Fibroblast of skin of scalp (primary cell): ENCODE measurements at regions not wholly inside any gene's neighbourhood (a gene's known extent, or its start where the extent isn't known, plus 50 kb on each side); places are given as distances from the start of the nearest gene placed in this dataset.
A peak's percentile ranks its signal among the peaks of the same experiment; 100 is the strongest.
"Not testable (repeated sequence)": the region's sequence is repeated elsewhere in the genome, so short reads cannot be mapped to it uniquely, and the experiment has no call there.

Experiments
- DNase-seq: peaks from one replicate; pipeline ENCODE4 v3.0.0-alpha.2; 2013

DNA sequence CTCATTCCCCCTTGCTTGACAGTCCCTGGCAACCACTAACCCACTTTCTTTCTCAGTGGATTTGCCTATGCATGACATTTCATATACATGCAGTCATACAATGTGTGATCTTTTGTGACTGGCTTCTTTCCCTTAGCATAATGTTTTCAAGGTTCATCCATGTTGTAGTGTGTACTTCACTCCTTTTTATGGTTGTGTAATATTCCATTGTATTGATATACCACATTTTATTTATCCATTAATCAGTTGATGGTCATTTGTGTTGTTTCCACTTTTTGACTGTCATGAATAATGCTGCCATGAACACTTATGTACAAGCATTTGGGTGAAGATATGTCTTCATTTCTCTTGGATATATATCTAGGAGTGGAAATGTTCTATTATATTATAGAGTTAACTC is 127.7 kb upstream of the GRIK3 start:
- DNase-seq: no peak

- DNase-seq: no peak
Measured at GRCh38 chr1:37166005-37166404, 131.7 kb upstream of the GRIK3 start.

GRCh38 chr1:37167479-37167878 is 133.2 kb upstream of the GRIK3 start:
- DNase-seq: no peak

DNA sequence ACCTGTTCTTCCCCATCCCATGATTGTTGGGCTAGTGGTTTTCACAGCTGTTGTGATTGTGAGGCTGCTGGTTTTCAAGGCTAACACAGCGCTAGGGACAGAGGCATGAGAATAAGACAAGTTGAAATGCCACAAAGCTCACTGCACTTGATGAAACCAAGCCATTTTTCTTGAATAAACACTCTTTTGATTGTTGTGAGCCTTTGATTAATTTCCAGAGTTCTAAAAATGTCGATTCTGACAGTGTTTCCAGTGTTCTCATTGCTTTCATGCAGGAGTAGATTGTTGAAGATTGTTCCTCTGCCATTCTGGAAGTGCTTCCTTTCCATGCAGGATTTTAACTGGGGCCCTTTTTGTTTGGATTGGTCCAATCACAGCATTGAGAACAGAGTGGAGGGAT is 134.9 kb upstream of the GRIK3 start:
- DNase-seq: no peak

DNA sequence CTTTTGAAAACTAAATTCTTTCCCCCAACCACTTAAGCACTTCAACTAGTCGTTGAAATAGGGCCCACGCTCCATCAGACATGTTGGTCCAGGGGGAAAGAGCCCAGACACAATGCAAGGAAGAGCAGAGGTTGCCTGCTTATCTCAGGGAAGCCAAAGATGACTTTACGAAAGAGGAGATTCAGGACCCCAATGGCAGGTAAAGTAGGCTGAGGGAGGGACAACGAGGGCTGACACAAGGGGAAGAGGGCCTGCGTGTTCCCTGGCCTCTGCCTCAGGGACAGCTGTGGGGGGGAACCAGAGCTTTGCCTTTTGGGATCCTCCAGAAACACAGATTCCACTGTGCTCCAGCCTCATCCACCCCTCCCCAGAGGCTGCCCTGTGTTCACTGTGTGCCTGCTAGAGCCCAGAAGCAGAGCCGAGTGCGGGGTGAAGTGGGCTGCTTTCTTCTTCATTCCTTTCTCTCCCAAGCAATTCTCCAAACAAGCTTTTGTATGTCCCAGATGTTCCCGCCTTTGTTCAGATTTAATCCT is 135.5 kb upstream of the GRIK3 start:
- no peak for DNase-seq

GRCh38 chr1:37171691-37172090 is 137.4 kb upstream of the GRIK3 start:
- DNase-seq: no peak

DNA sequence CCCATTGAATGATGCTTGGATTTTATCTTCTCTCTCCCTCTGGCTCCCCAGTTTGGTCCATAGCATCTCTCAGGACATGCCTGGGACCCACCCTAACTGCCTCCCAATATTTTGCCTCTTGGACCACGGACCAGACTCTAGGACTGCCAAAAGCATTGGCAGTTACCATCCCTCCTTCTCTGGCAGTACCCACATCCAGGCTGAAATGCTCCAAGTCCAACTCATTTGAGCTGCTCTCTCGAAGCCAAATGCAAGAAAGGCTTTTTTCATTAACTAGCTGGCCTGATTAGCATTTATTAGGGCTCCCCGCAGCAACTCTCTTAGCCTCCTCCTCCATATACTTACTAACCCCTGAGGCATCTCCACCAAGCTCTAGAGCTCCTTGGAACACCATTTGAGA is 140.0 kb upstream of the GRIK3 start:
- DNase-seq: no peak

DNA sequence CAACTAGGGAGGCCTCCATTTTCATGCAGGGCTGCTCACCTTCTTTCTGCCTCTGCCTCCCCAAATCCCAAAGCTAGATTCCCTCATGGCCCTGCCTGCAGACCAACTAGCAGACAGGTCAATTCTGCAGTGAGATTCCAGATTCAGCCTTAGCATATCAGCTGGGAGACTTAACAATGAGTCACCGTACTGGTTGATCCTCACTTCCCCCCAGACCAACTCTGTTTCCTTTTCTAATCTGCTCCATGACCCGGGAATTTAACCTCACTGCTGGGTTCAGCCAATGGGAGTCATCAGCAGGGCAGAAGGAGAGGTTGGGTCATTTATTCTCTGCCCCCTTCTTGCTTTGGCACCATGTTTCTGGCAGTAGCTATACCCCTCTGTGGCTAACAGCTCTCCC is 140.6 kb upstream of the GRIK3 start:
- no peak for DNase-seq

DNA sequence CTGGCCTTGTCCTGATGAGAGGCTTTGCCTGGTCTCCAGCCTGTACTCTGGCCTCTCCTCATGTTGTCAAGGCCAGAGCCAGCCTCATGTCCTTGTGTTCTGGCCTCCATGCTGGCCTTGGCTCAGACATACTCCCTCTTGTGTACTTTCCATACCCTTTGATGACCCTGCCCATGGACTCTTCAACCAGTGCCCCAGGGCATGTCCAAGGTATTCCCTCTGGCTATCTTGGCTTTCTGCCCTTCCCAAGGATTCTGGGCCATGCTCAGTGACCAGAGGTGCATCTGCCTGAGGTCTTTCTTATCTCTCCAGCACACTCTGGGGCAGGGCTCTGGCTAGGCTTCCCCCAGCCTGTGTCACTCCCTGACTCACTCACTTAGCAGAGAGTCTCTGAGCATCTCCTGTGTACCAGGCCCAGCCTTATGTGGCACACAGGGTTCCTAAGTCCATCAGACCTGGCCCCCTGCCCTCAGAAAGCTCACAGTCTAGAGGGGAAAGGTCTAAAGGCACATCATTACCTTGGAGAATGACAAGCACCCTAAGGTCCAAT is 141.4 kb upstream of the GRIK3 start:
- DNase-seq: no peak

- no peak for DNase-seq
Measured at GRCh38 chr1:37176269-37176668, 142.0 kb upstream of the GRIK3 start.

DNA sequence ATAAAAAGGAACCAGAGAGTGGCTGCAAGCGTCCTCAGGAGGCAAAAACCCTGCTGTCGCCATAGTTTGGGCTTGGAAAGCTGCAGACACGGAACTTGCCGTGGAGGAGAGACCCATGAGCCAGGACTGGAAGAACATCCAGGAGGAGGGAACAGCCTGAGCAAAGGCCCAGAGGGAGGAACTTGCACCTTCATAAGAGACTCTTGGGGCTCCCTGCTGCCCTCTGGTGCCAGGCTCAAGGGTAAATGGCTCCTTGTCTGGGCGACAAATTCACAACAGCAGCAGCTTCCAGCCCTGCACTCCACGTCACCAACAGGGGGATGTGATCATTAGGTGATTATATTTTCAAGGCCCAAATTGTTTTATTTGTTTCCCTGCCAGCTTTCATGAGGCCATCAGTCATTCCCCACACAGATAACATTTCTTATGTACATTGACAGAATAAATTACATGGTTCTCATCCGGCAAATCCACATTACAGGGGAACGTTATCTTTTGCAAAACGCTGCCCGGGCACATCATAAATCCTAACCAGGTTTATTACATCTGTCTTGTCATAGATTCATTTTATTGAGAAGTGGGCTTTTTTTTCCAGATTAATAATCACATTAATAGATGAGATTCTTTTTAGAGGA is 143.0 kb upstream of the GRIK3 start:
- DNase-seq: peak; percentile 18

DNA sequence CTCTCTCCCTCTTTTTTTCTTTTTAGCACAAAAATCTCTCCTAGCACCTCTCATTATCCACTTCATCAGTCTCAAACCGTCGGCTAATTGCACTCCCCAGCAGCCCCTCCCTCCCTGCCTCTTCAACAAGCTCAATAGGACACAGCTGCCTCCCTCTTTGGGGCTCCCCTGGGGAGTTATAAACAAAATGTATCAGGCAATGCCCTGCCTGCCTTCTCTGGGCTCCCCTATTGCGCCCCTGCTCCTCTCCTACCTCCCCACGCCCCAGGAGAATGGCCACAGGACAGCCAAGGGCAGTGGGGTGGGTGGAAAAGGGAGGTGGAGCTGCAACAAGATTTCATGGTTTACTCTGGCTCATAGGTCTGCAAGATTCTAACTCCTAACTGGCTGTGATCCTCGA is 147.1 kb upstream of the GRIK3 start:
- no peak for DNase-seq

GRCh38 chr1:37184789-37185188 is 150.5 kb upstream of the GRIK3 start:
- DNase-seq: no peak

DNA sequence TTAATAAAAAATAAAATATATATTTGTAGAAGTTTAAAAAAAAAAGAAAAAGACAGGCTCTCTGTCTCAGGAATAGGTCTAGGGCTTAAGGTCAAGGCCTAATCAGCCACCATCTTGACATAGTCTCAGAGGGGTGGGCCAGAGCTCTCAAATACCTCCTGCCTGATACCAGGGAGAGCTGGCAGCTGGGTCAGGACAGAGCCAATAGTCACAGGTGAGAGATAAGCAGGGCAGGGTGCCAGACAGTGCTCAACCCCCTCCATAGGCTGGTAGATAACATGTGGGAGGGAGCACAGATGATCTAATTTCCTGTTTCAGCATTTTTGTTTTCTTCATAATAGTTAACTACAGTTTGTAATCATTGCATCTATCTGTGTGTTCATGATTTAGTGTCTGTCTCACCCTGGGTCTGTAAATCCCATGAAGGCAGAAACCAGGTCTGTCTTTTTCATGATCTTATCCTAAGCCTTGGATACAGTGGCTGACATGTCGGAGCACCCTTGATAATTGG is 152.0 kb upstream of the GRIK3 start:
- no peak for DNase-seq

GRCh38 chr1:37189111-37189510 is 154.8 kb upstream of the GRIK3 start:
- no peak for DNase-seq

- DNase-seq: no peak
Measured at GRCh38 chr1:37197411-37197810, 163.1 kb upstream of the GRIK3 start.

DNA sequence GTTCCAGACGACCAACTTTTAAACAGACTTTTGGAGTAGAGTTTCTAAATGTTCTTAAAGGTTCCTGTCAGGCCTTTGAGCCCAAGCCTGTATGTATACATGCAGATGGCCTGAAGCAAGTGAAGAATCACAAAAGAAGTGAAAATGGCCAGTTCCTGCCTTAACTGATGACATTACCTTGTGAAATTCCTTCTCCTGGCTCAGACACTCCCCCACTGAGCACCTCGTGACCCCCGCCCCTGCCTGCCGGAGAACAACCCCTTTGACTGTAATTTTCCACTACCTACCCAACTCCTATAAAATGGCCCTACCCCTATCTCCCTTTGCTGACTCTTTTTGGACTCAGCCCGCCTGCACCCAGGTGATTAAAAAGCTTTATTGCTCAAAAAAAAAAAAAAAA is 180.0 kb upstream of the GRIK3 start:
- DNase-seq: not testable (repeated sequence)

DNA sequence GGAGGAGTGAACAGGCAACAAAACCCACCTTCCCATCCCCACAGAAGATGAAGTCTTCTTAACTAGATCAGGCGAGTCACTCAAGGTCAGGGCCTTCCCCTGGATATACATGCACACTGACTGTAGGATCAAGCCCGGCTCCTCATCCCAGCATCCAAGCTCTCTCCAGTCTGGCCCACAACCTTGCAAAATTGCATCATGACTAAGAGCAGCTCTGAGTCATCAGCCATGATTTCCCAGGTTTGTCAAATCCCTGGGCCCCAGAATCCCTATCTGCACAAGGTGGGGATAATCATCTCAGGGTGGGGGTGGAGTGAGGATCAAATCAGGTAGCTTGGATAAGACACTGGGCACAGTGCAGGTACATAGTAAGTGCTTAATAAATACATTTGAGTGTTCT is 199.3 kb upstream of the GRIK3 start:
- DNase-seq: no peak

DNA sequence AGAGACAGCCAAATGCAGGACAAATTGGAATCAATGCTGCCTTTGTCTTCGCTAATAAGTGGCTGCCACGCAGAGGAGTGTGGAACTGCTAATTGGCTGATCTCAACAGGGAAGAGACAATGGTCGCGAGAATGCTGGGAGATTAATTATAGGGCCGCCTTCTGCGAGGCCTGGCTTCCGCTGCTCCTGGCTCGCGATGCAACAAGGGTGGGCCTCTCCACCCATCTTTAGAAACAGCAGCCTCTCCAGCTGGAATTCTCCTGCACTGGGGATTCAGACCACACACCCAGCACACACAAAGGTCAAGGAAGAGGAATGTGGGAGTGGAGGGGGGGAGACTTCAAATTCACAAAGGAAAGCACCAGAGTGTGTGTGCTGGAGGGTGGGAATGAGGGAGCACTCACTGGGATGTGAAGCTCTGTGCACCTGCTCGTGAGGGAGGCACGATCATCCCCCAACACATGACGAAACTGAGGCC is 200.7 kb upstream of the GRIK3 start:
- DNase-seq: no peak

DNA sequence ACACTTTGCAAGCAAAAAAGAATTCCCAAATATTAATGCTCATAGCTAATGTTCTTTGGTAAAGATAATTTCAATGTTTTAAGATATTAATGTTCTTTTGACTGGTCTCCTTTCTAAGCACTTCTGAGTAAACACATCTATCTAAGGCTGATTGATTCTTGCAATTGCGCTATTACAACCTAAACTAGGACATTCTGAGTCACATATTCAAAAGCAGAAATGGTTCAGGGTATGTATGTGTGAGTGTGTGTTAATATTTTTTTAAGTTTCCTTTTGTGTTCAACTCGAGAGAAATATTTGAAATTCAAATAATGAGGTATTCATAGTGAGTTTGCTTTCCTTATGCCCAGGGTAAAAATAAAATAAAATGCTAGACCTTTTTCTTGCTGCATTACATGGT is 203.6 kb upstream of the GRIK3 start:
- DNase-seq: no peak

GRCh38 chr1:37238364-37239224 is 204.3 kb upstream of the GRIK3 start:
- DNase-seq: no peak

DNA sequence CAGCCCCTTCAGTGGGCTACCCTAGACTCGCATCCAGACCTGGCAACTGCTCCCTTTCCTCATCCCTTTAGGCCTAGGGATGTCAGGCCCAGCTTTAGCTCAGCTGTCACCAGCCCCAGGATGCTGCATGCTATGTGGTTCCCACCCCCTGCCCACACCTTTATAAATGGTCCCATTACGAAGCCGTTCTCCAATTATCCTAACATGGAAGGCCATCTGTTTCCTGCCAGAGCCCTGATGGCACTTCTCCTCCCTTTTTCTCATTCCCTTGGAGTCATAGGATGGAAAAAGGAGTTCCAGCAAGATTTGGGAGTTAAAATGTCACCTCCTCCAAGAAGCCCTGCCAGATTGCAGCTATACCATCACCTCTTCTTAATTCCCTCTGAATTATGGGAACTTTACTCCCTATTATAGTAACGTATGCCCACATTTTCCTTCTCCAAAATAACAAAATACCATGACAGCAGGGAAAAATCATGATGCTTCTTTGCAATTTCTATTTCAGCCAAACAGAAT is 205.0 kb upstream of the GRIK3 start:
- no peak for DNase-seq

GRCh38 chr1:37240897-37241296 is 206.6 kb upstream of the GRIK3 start:
- no peak for DNase-seq
